ENCODE measurements at regions not wholly inside any gene's neighbourhood (a gene's known extent, or its start where the extent isn't known, plus 50 kb on each side); places are given as distances from the start of the nearest gene placed in this dataset.

- Histone ChIP-seq H3K27ac (replicated peaks) (no peak overlapping the region), H3K4me3 (replicated peaks; ENCODE audit: insufficient read depth, low read length) (no peak overlapping the region), H3K27me3 (ENCODE audit: insufficient read depth, poor library complexity, severe bottlenecking) (no peaks in the 10 kb centered on the region)
- DNase-seq (ENCODE audit: low read depth in 1 of 2, low spot score in 1 of 2), result no peak
- TF ChIP-seq POLR2AphosphoS5 (IDR thresholded peaks at IDR 0.05; ENCODE audit: low read depth), result no peak
- TF ChIP-seq CTCF (IDR thresholded peaks at IDR 0.05; ENCODE audit: insufficient read depth, low read length), result no peak
- no peak for TF ChIP-seq SPI1 (IDR thresholded peaks at IDR 0.05; ENCODE audit: borderline replicate concordance, low read depth)
- TF ChIP-seq GABPA (IDR thresholded peaks at IDR 0.05; ENCODE audit: low read depth), result no peak
- TF ChIP-seq REST (IDR thresholded peaks at IDR 0.05; ENCODE audit: insufficient replicate concordance, low read depth), result no peak
Observed at GRCh38 chr1:218205721-218206120, 79.4 kb upstream of the RRP15 start.

DNA sequence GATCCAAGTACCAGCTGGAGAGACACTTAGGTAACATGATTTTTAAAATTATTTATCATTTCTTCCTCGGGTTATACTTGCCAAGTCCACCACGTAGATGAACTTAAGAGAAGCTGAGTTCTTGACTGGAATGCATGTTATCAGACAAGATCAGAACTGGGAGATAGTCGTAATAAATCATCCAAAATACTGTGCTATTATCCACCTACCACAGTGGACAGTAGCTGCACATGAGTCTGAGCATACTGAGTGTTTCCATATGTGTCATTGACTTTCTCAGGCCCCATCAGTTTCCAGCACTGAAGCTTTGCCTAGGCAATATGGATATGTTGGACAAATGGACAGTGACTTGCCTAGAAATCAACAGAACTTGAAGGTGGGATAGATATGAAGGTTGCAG is 77.9 kb upstream of the RRP15 start:
- Histone ChIP-seq H3K27ac (replicated peaks) (no peak overlapping the region), H3K4me3 (replicated peaks; ENCODE audit: insufficient read depth, low read length) (no peak overlapping the region), H3K27me3 (ENCODE audit: insufficient read depth, poor library complexity, severe bottlenecking) (no peaks in the 10 kb centered on the region)
- TF ChIP-seq REST (IDR thresholded peaks at IDR 0.05; ENCODE audit: insufficient replicate concordance, low read depth), result no peak
- no peak for TF ChIP-seq POLR2AphosphoS5 (IDR thresholded peaks at IDR 0.05; ENCODE audit: low read depth)
- TF ChIP-seq CTCF (IDR thresholded peaks at IDR 0.05; ENCODE audit: insufficient read depth, low read length), result no peak
- TF ChIP-seq GABPA (IDR thresholded peaks at IDR 0.05; ENCODE audit: low read depth), result no peak
- TF ChIP-seq SPI1 (IDR thresholded peaks at IDR 0.05; ENCODE audit: borderline replicate concordance, low read depth), result no peak
- DNase-seq (ENCODE audit: low read depth in 1 of 2, low spot score in 1 of 2), result no peak

- TF ChIP-seq GABPA (IDR thresholded peaks at IDR 0.05; ENCODE audit: low read depth) (no peak), SPI1 (IDR thresholded peaks at IDR 0.05; ENCODE audit: borderline replicate concordance, low read depth) (no peak), REST (IDR thresholded peaks at IDR 0.05; ENCODE audit: insufficient replicate concordance, low read depth) (no peak), CTCF (IDR thresholded peaks at IDR 0.05; ENCODE audit: insufficient read depth, low read length) (no peak), POLR2AphosphoS5 (IDR thresholded peaks at IDR 0.05; ENCODE audit: low read depth) (no peak)
- H3K27me3 ChIP-seq (ENCODE audit: insufficient read depth, poor library complexity, severe bottlenecking), result no peaks in the 10 kb centered on the region
- no peak for DNase-seq (ENCODE audit: low read depth in 1 of 2, low spot score in 1 of 2)
- H3K4me3 ChIP-seq (replicated peaks; ENCODE audit: insufficient read depth, low read length), result no peak overlapping the region
- no peak overlapping the region for H3K27ac ChIP-seq (replicated peaks)
Observed at GRCh38 chr1:218209351-218209861, 75.7 kb upstream of the RRP15 start.
